OCI-LY7 (cell line): ENCODE measurements at regions not wholly inside any gene's neighbourhood (a gene's known extent, or its start where the extent isn't known, plus 50 kb on each side); places are given as distances from the start of the nearest gene placed in this dataset.

Source experiments
- BruUV-seq: library from RNA; stranded (reverse); fragments of 400-500 nt; replicated peaks from 2 replicates; lab custom pipeline; 2021; lab: Mats Ljungman, UMichigan
- CTCF ChIA-PET: fragments of 300-600 bp; sonication (Branson Sonifier 250); formaldehyde crosslinking; loops from one replicate; lab custom pipeline; 2022; ENCODE audit warnings: antibody characterized with exemption; ENCODE audit not compliant: unreplicated experiment; lab: Charles Lee
- POLR2A ChIA-PET: fragments of 300-600 bp; sonication (Branson Sonifier 250); formaldehyde crosslinking; loops from one replicate; lab custom pipeline; 2022; ENCODE audit warnings: antibody characterized with exemption; lab: Charles Lee
- DNase-seq: peaks from one replicate; pipeline ENCODE4 v3.0.0-alpha.2; 2015; ENCODE audit warnings: low spot score
- H2AFZ ChIP-seq: fragments of 200-600 bp; sonication (generic), shearing (Covaris generic); 2 replicates; pipeline ENCODE4 v1.6.1; 2014; ENCODE audit warnings: mild to moderate bottlenecking, antibody characterized with exemption, low read length, moderate library complexity
- H3K27ac ChIP-seq: fragments of 200-600 bp; sonication (generic); 2 replicates; pipeline ENCODE4 v1.5.1; 2014; ENCODE audit warnings: mixed run types, low read depth, mild to moderate bottlenecking, moderate library complexity, low read length, inconsistent platforms; ENCODE audit not compliant: poor library complexity, severe bottlenecking
- H3K36me3 ChIP-seq: fragments of 200-600 bp; sonication (generic); 2 replicates; pipeline ENCODE4 v1.6.1; 2014; ENCODE audit warnings: mild to moderate bottlenecking, antibody characterized with exemption, low read length, moderate library complexity, mixed read lengths; ENCODE audit not compliant: insufficient read depth
- H3K4me1 ChIP-seq: fragments of 200-600 bp; sonication (generic); 2 replicates; pipeline ENCODE4 v1.5.1; 2014; ENCODE audit warnings: mild to moderate bottlenecking, low read length; ENCODE audit not compliant: insufficient read depth, poor library complexity, severe bottlenecking
- H3K4me2 ChIP-seq: fragments of 200-600 bp; sonication (generic); 2 replicates; pipeline ENCODE4 v1.6.1; 2014; ENCODE audit warnings: mild to moderate bottlenecking, low read length
- H3K4me3 ChIP-seq: fragments of 200-600 bp; sonication (generic); 2 replicates; pipeline ENCODE4 v1.5.1; 2014; ENCODE audit warnings: mild to moderate bottlenecking, low read depth, low read length; ENCODE audit not compliant: poor library complexity, severe bottlenecking
- H3K79me2 ChIP-seq: fragments of 200-600 bp; sonication (generic); 2 replicates; pipeline ENCODE4 v1.6.1; 2016; ENCODE audit warnings: low read depth, mild to moderate bottlenecking, low read length, moderate library complexity, mixed read lengths; ENCODE audit not compliant: insufficient read depth
- H3K9me2 ChIP-seq: fragments of 200-600 bp; sonication (generic); 2 replicates; pipeline ENCODE4 v1.6.1; 2016; ENCODE audit warnings: mild to moderate bottlenecking, low read length, mixed read lengths; ENCODE audit not compliant: insufficient read depth
- H3K9me3 ChIP-seq: fragments of 200-600 bp; sonication (generic); 2 replicates; pipeline ENCODE4 v1.6.1; 2014; ENCODE audit warnings: mild to moderate bottlenecking, mixed run types, low read length, mixed read lengths
- H4K20me1 ChIP-seq: fragments of 200-600 bp; sonication (generic); 2 replicates; pipeline ENCODE4 v1.6.1; 2014; ENCODE audit warnings: mild to moderate bottlenecking, antibody characterized with exemption, low read length, moderate library complexity, mixed read lengths; ENCODE audit not compliant: insufficient read depth
- CTCF ChIP-seq: fragments of 200-600 bp; sonication (generic); conservative IDR thresholded peaks from 2 replicates; pipeline ENCODE4 v1.5.1; 2014; ENCODE audit warnings: mild to moderate bottlenecking, antibody characterized with exemption, low read length, moderate library complexity, mixed read lengths
- EZH2phosphoT487 ChIP-seq: fragments of 200-600 bp; sonication (generic); IDR thresholded peaks from 2 replicates; pipeline ENCODE4 v1.6.1; 2018; ENCODE audit warnings: low read depth, borderline replicate concordance, mild to moderate bottlenecking, mixed run types, antibody characterized with exemption, low read length, moderate library complexity, mixed read lengths
- intact Hi-C: fragments of 100-400 bp; cut with micrococcal nuclease; formaldehyde crosslinking; loops from one replicate; pipeline ENCODE4 v1.10.0; 2022; ENCODE audit not compliant: unreplicated experiment

GRCh38 chr1:69246109-69246508 is 321.6 kb upstream of the LRRC7 start:
- no peak overlapping the region for H3K4me2 ChIP-seq
- ChIA-PET POLR2A (no interaction called here), CTCF (no interaction called here)
- no TSS peak for BruUV-seq
- H3K36me3 ChIP-seq: no peaks in the 10 kb centered on the region
- no peaks in the 10 kb centered on the region for H3K79me2 ChIP-seq
- intact Hi-C loops: no loop called here
- no peaks in the 10 kb centered on the region for H4K20me1 ChIP-seq
- DNase-seq: no peak
- no peak overlapping the region for H3K4me3 ChIP-seq
- H3K9me2 ChIP-seq: no peaks in the 10 kb centered on the region
- no peaks in the 10 kb centered on the region for H3K9me3 ChIP-seq
- TF ChIP-seq CTCF (no peak), EZH2phosphoT487 (no peak)
- no peak overlapping the region for H2AFZ ChIP-seq
- no peaks in the 10 kb centered on the region for H3K4me1 ChIP-seq
- H3K27ac ChIP-seq: no peak overlapping the region

- POLR2A ChIA-PET: no interaction called here
Measured at GRCh38 chr1:69246710-69247109, 321.0 kb upstream of the LRRC7 start.

GRCh38 chr1:69252696-69253095 is 315.0 kb upstream of the LRRC7 start:
- CTCF ChIA-PET: no interaction called here
- intact Hi-C loops: no loop called here
- POLR2A ChIA-PET: no interaction called here
- Histone ChIP-seq H3K36me3 (no peaks in the 10 kb centered on the region), H2AFZ (no peak overlapping the region), H3K4me3 (no peak overlapping the region), H4K20me1 (no peaks in the 10 kb centered on the region), H3K9me2 (no peaks in the 10 kb centered on the region), H3K79me2 (no peaks in the 10 kb centered on the region), H3K9me3 (no peaks in the 10 kb centered on the region), H3K27ac (no peak overlapping the region), H3K4me1 (no peaks in the 10 kb centered on the region), H3K4me2 (no peak overlapping the region)
- no TSS peak for BruUV-seq
- no peak for DNase-seq
- no peak for TF ChIP-seq EZH2phosphoT487
- TF ChIP-seq CTCF: no peak

More at GRCh38 chr1:69246710-69247109, 321.0 kb upstream of the LRRC7 start:
- H3K4me3 ChIP-seq: no peak overlapping the region
- H2AFZ ChIP-seq: no peak overlapping the region
- no peaks in the 10 kb centered on the region for H3K9me2 ChIP-seq
- H3K9me3 ChIP-seq: no peaks in the 10 kb centered on the region
- no peaks in the 10 kb centered on the region for H3K79me2 ChIP-seq
- no peaks in the 10 kb centered on the region for H3K4me1 ChIP-seq
- TF ChIP-seq EZH2phosphoT487: no peak
- no peak for TF ChIP-seq CTCF
- DNase-seq: no peak
- no peak overlapping the region for H3K27ac ChIP-seq
- no peak overlapping the region for H3K4me2 ChIP-seq
- no peaks in the 10 kb centered on the region for H3K36me3 ChIP-seq
- H4K20me1 ChIP-seq: no peaks in the 10 kb centered on the region
- CTCF ChIA-PET: no interaction called here
- no TSS peak for BruUV-seq
- intact Hi-C loops: no loop called here
